ENCODE measurements at regions not wholly inside any gene's neighbourhood (a gene's known extent, or its start where the extent isn't known, plus 50 kb on each side); places are given as distances from the start of the nearest gene placed in this dataset.

- CTCF ChIA-PET: no interaction called here
- Histone ChIP-seq H3K4me3 (ENCODE audit: low read depth, low read length) (no peak overlapping the region), H3K36me3 (ENCODE audit: control insufficient read depth, insufficient read depth, low read length) (no peaks in the 10 kb centered on the region), H3K9me3 (no peaks in the 10 kb centered on the region), H3K4me1 (peaks cover 7% of the 10 kb centered on the region), H3K27me3 (replicated peaks; ENCODE audit: control insufficient read depth, insufficient read depth, low read length) (no peaks in the 10 kb centered on the region)
- Mint-ChIP-seq H3K4me1 (ENCODE audit: low read depth, unreplicated experiment) (no peaks in the 10 kb centered on the region), H3K36me3 (ENCODE audit: insufficient read depth, unreplicated experiment) (no peaks in the 10 kb centered on the region), H3K27ac (ENCODE audit: unreplicated experiment) (no peak overlapping the region), H3K4me3 (ENCODE audit: unreplicated experiment) (no peak overlapping the region), H3K9me3 (ENCODE audit: unreplicated experiment) (no peaks in the 10 kb centered on the region), H3K27me3 (ENCODE audit: insufficient read depth, unreplicated experiment) (no peaks in the 10 kb centered on the region)
- no TSS peak for BruUV-seq (replicated peaks)
- DNase-seq: no peak
- TF ChIP-seq CTCF (IDR thresholded peaks at IDR 0.05; ENCODE audit: insufficient read depth in 1 of 2, low read depth in 1 of 2, low read length in 1 of 2, severe bottlenecking in 1 of 2, unreplicated experiment in 1 of 2): no peak
- POLR2A ChIA-PET: no interaction called here
- intact Hi-C loops (cut with micrococcal nuclease; ENCODE audit: unreplicated experiment): no loop called here
Measured at GRCh38 chr2:150686391-150686790, 198.9 kb upstream of the RND3 start.

- no peak overlapping the region for H3K27ac Mint-ChIP-seq (ENCODE audit: unreplicated experiment)
- H3K27me3 Mint-ChIP-seq (ENCODE audit: insufficient read depth, unreplicated experiment): no peaks in the 10 kb centered on the region
- Histone ChIP-seq H3K9me3 (no peaks in the 10 kb centered on the region), H3K36me3 (ENCODE audit: control insufficient read depth, insufficient read depth, low read length) (no peaks in the 10 kb centered on the region), H3K4me1 (no peaks in the 10 kb centered on the region), H3K4me3 (ENCODE audit: low read depth, low read length) (no peak overlapping the region), H3K27me3 (replicated peaks; ENCODE audit: control insufficient read depth, insufficient read depth, low read length) (no peaks in the 10 kb centered on the region)
- TF ChIP-seq CTCF (IDR thresholded peaks at IDR 0.05; ENCODE audit: insufficient read depth in 1 of 2, low read depth in 1 of 2, low read length in 1 of 2, severe bottlenecking in 1 of 2, unreplicated experiment in 1 of 2): no peak
- H3K36me3 Mint-ChIP-seq (ENCODE audit: insufficient read depth, unreplicated experiment): no peaks in the 10 kb centered on the region
- ChIA-PET POLR2A (no interaction called here), CTCF (no interaction called here)
- DNase-seq: no peak
- H3K4me1 Mint-ChIP-seq (ENCODE audit: low read depth, unreplicated experiment): no peaks in the 10 kb centered on the region
- H3K4me3 Mint-ChIP-seq (ENCODE audit: unreplicated experiment): no peak overlapping the region
- intact Hi-C loops (cut with micrococcal nuclease; ENCODE audit: unreplicated experiment): no loop called here
- H3K9me3 Mint-ChIP-seq (ENCODE audit: unreplicated experiment): peaks cover 22% of the 10 kb centered on the region
- BruUV-seq (replicated peaks): no TSS peak
Measured at GRCh38 chr2:150681120-150681804, 193.8 kb upstream of the RND3 start.

GRCh38 chr2:150679456-150680120, 192.1 kb upstream of the RND3 start:
- ChIA-PET CTCF (no interaction called here), POLR2A (no interaction called here)
- no peak for DNase-seq
- Histone ChIP-seq H3K4me3 (ENCODE audit: low read depth, low read length) (no peak overlapping the region), H3K9me3 (no peaks in the 10 kb centered on the region), H3K4me1 (no peaks in the 10 kb centered on the region), H3K36me3 (ENCODE audit: control insufficient read depth, insufficient read depth, low read length) (no peaks in the 10 kb centered on the region), H3K27me3 (replicated peaks; ENCODE audit: control insufficient read depth, insufficient read depth, low read length) (no peaks in the 10 kb centered on the region)
- H3K27ac Mint-ChIP-seq (ENCODE audit: unreplicated experiment): no peak overlapping the region
- H3K27me3 Mint-ChIP-seq (ENCODE audit: insufficient read depth, unreplicated experiment): no peaks in the 10 kb centered on the region
- intact Hi-C loops (cut with micrococcal nuclease; ENCODE audit: unreplicated experiment): no loop called here
- H3K9me3 Mint-ChIP-seq (ENCODE audit: unreplicated experiment): peaks cover 22% of the 10 kb centered on the region
- no peaks in the 10 kb centered on the region for H3K4me1 Mint-ChIP-seq (ENCODE audit: low read depth, unreplicated experiment)
- H3K36me3 Mint-ChIP-seq (ENCODE audit: insufficient read depth, unreplicated experiment): no peaks in the 10 kb centered on the region
- no peak for TF ChIP-seq CTCF (IDR thresholded peaks at IDR 0.05; ENCODE audit: insufficient read depth in 1 of 2, low read depth in 1 of 2, low read length in 1 of 2, severe bottlenecking in 1 of 2, unreplicated experiment in 1 of 2)
- no TSS peak for BruUV-seq (replicated peaks)
- no peak overlapping the region for H3K4me3 Mint-ChIP-seq (ENCODE audit: unreplicated experiment)
